GM10266 (cell line): ENCODE measurements at regions not wholly inside any gene's neighbourhood (a gene's known extent, or its start where the extent isn't known, plus 50 kb on each side); places are given as distances from the start of the nearest gene placed in this dataset.

Experiments
- DNase-seq: peaks from one replicate; pipeline ENCODE4 v3.0.0; 2012; ENCODE audit errors: extremely low spot score
- CTCF ChIP-seq: IDR thresholded peaks from 2 replicates; pipeline ENCODE4 v1.5.1; 2012; ENCODE audit warnings: mild to moderate bottlenecking, low read depth; ENCODE audit not compliant: control insufficient read depth, insufficient read depth; ENCODE audit errors: missing control alignments

DNA sequence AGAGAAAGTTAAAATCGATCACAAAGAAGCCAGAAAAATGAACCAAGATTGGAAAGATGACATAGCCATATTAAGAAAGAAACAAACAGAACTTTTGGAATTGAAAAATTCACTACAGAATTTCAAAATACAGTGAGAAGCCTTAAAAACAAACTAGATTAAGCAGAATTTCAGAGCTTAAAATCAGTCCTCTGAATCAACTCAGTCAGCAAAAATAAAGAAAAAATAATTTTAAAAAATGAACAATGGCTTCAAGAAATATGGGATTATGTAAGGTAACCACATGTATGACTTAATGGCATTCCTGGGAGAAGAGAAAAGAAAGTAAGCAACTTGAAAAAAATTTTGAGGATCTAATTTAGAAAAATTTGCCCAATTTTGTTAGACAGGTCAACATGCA, 696.2 kb downstream of the TSN start:
- no peak for DNase-seq
- TF ChIP-seq CTCF, result no peak

GRCh38 chr2:122469147-122469546, 713.7 kb downstream of the TSN start:
- no peak for DNase-seq
- TF ChIP-seq CTCF, result no peak

DNA sequence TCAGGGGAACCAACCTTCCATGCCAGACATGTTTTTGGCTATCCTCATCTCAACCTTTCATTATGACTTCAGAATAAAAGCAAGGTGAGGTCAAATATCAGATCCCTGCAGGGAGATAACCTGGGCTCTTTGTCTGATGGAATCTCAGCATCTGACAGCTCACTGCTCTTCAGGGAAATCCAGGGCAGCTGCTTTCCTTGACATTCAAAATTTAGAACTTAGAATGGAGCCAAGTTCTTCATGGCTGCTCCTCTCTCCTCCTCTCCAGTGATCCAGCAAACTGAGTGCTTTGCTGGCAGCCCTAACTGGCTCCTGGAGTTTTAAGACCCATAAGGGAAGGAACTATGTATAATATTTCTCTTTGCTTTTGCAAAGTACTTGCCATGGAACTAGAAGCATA, 716.3 kb downstream of the TSN start:
- DNase-seq, result no peak
- no peak for TF ChIP-seq CTCF

DNA sequence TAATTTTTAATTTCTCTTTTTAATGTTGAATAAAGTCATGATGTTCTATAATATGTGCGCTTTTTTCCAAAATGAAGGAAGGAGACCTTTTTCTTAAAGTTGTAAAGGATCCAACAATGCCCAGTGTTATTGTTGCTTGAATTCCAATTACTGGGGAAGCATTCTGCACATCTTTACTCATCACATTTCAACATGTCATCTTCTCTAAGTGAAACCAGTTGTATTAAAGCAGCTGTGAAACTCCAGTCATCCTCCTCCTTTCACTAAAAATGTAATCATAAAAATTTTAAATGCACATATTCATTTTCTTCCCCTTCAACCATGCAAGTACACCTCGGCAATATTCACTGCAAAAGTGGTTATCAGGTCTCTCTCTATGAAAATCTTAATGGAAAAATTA, 722.7 kb downstream of the TSN start:
- TF ChIP-seq CTCF, result no peak
- DNase-seq, result no peak

- no peak for DNase-seq
- no peak for TF ChIP-seq CTCF
These were observed 723.3 kb downstream of the TSN start for GRCh38 chr2:122478771-122479170.

- DNase-seq, result no peak
- TF ChIP-seq CTCF, result no peak
These were observed 725.2 kb downstream of the TSN start for GRCh38 chr2:122480501-122481243.

DNA sequence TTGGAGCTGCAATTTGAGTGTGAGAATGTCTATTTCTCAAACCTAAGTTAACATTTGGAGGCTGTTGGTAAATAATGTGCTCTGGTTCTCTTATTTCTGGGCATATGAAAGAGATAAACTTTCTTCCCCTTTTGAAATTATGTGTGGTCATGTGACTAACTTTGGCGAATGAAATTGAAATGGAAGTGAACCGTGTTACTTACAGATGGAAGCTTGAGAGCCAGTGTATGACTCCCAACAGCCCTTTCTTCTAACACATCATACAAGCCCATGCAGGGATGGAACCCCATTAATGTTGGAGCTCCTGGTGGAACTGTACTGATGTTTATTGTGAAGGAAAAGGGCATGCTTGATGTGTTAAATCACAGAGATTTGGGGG, 725.8 kb downstream of the TSN start:
- no peak for TF ChIP-seq CTCF
- no peak for DNase-seq
